ENCODE measurements at regions not wholly inside any gene's neighbourhood (a gene's known extent, or its start where the extent isn't known, plus 50 kb on each side); places are given as distances from the start of the nearest gene placed in this dataset.

- Histone ChIP-seq H3K4me1 (ENCODE audit: control insufficient read depth, low read depth, low read length) (no peaks in the 10 kb centered on the region), H3K36me3 (ENCODE audit: control insufficient read depth, insufficient read depth, low read length) (no peaks in the 10 kb centered on the region), H3K27ac (ENCODE audit: low read depth, low read length) (no peak overlapping the region), H3K56ac (ENCODE audit: low read length) (no peak overlapping the region), H2AK5ac (ENCODE audit: low read length) (no peak overlapping the region), H3K27me3 (ENCODE audit: insufficient read depth, low read length, poor library complexity) (no peaks in the 10 kb centered on the region), H4K5ac (ENCODE audit: low read length) (no peak overlapping the region), H2BK120ac (ENCODE audit: low read depth, low read length) (no peak overlapping the region), H3K9ac (ENCODE audit: low read length) (no peak overlapping the region), H2BK5ac (ENCODE audit: low read length) (no peak overlapping the region), H3K23ac (ENCODE audit: low read length) (no peak overlapping the region), H3K18ac (ENCODE audit: low read length) (no peak overlapping the region), H3K4me2 (ENCODE audit: low read length) (no peak overlapping the region), H3K79me2 (ENCODE audit: control insufficient read depth, insufficient read depth, low read length) (no peaks in the 10 kb centered on the region), H3K79me1 (ENCODE audit: low read length) (no peaks in the 10 kb centered on the region), H4K8ac (ENCODE audit: low read depth, low read length) (no peak overlapping the region), H2BK15ac (replicated peaks; ENCODE audit: low read depth) (no peak overlapping the region), H3K4ac (ENCODE audit: low read depth, low read length) (no peak overlapping the region), H3K4me3 (ENCODE audit: low read length) (no peak overlapping the region)
- DNase-seq = no peak
- WGBS (ENCODE audit: extremely low coverage, insufficient coverage, low lambda C conversion rate) = no CpG with 5 or more reads among the region's 4 CpGs
Observed at GRCh38 chr7:42628054-42628453, 283.8 kb downstream of the C7orf25 start.

DNA sequence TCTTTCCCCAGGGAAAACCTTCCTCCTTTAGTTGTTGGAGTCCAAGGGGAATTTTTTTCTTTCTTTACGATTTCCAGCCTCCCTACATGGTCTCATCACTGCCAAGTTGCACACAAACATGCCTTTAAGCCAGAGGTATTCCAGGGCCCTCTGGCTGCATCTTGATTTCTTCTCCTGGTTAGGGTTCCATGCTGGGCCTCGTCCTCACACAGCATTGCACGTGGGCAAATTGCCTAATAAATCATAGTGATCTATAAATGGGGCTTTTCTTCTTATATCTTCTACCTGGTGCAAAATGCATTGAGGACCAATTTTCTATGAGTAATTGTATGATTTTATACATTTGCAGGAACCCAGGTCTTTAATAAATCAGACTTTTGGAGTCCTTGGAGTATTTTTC is 284.2 kb downstream of the C7orf25 start:
- H3K4me2 ChIP-seq (ENCODE audit: low read length) = no peak overlapping the region
- no peak overlapping the region for H3K27ac ChIP-seq (ENCODE audit: low read depth, low read length)
- no peak overlapping the region for H3K56ac ChIP-seq (ENCODE audit: low read length)
- no peak overlapping the region for H3K18ac ChIP-seq (ENCODE audit: low read length)
- WGBS (ENCODE audit: extremely low coverage, insufficient coverage, low lambda C conversion rate) = no CpG with 5 or more reads among the region's 3 CpGs
- no peak overlapping the region for H2BK5ac ChIP-seq (ENCODE audit: low read length)
- DNase-seq = no peak
- no peak overlapping the region for H3K9ac ChIP-seq (ENCODE audit: low read length)
- H3K79me1 ChIP-seq (ENCODE audit: low read length) = no peaks in the 10 kb centered on the region
- no peak overlapping the region for H2AK5ac ChIP-seq (ENCODE audit: low read length)
- H3K36me3 ChIP-seq (ENCODE audit: control insufficient read depth, insufficient read depth, low read length) = no peaks in the 10 kb centered on the region
- H2BK120ac ChIP-seq (ENCODE audit: low read depth, low read length) = no peak overlapping the region
- H3K79me2 ChIP-seq (ENCODE audit: control insufficient read depth, insufficient read depth, low read length) = no peaks in the 10 kb centered on the region
- H4K5ac ChIP-seq (ENCODE audit: low read length) = no peak overlapping the region
- H3K4ac ChIP-seq (ENCODE audit: low read depth, low read length) = no peak overlapping the region
- no peaks in the 10 kb centered on the region for H3K27me3 ChIP-seq (ENCODE audit: insufficient read depth, low read length, poor library complexity)
- H2BK15ac ChIP-seq (replicated peaks; ENCODE audit: low read depth) = no peak overlapping the region
- no peak overlapping the region for H3K23ac ChIP-seq (ENCODE audit: low read length)
- no peak overlapping the region for H4K8ac ChIP-seq (ENCODE audit: low read depth, low read length)
- no peak overlapping the region for H3K4me3 ChIP-seq (ENCODE audit: low read length)
- no peaks in the 10 kb centered on the region for H3K4me1 ChIP-seq (ENCODE audit: control insufficient read depth, low read depth, low read length)

- Histone ChIP-seq H2AK5ac (ENCODE audit: low read length) (no peak overlapping the region), H3K79me1 (ENCODE audit: low read length) (no peaks in the 10 kb centered on the region), H2BK15ac (replicated peaks; ENCODE audit: low read depth) (no peak overlapping the region), H3K56ac (ENCODE audit: low read length) (no peak overlapping the region), H3K4ac (ENCODE audit: low read depth, low read length) (no peak overlapping the region), H2BK5ac (ENCODE audit: low read length) (no peak overlapping the region), H4K5ac (ENCODE audit: low read length) (no peak overlapping the region), H3K4me3 (ENCODE audit: low read length) (no peak overlapping the region), H4K8ac (ENCODE audit: low read depth, low read length) (no peak overlapping the region), H3K4me2 (ENCODE audit: low read length) (no peak overlapping the region), H3K79me2 (ENCODE audit: control insufficient read depth, insufficient read depth, low read length) (no peaks in the 10 kb centered on the region), H3K23ac (ENCODE audit: low read length) (no peak overlapping the region), H3K27ac (ENCODE audit: low read depth, low read length) (no peak overlapping the region), H3K27me3 (ENCODE audit: insufficient read depth, low read length, poor library complexity) (no peaks in the 10 kb centered on the region), H2BK120ac (ENCODE audit: low read depth, low read length) (no peak overlapping the region), H3K36me3 (ENCODE audit: control insufficient read depth, insufficient read depth, low read length) (no peaks in the 10 kb centered on the region), H3K18ac (ENCODE audit: low read length) (no peak overlapping the region), H3K4me1 (ENCODE audit: control insufficient read depth, low read depth, low read length) (no peaks in the 10 kb centered on the region), H3K9ac (ENCODE audit: low read length) (no peak overlapping the region)
- DNase-seq = no peak
- WGBS (ENCODE audit: extremely low coverage, insufficient coverage, low lambda C conversion rate) = no CpG with 5 or more reads among the region's 2 CpGs
Observed at GRCh38 chr7:42627101-42627500, 284.8 kb downstream of the C7orf25 start.

DNA sequence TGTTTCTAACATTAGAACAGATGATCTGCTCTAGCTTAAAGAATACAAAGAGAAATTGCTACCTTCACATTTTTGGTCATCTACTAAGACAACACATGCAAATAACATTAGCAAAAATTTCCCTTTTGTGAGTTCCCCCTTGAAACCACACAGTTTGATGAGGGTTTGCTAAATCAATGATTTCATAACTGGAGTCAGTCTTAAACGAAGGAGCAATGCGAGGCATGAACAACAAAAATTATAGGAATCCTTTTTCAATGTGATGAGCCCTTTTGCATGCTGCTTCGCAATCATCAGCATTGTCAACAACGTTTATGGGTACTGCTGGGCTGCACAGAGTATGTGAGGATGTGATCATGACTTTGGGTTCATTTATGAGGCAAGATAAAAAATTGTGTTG is 286.4 kb downstream of the C7orf25 start:
- no peak overlapping the region for H2BK15ac ChIP-seq (replicated peaks; ENCODE audit: low read depth)
- no peak overlapping the region for H3K18ac ChIP-seq (ENCODE audit: low read length)
- no peak overlapping the region for H3K27ac ChIP-seq (ENCODE audit: low read depth, low read length)
- H3K23ac ChIP-seq (ENCODE audit: low read length) = no peak overlapping the region
- H3K4me3 ChIP-seq (ENCODE audit: low read length) = no peak overlapping the region
- no peak for DNase-seq
- no peak overlapping the region for H3K4ac ChIP-seq (ENCODE audit: low read depth, low read length)
- H3K4me1 ChIP-seq (ENCODE audit: control insufficient read depth, low read depth, low read length) = no peaks in the 10 kb centered on the region
- WGBS (ENCODE audit: extremely low coverage, insufficient coverage, low lambda C conversion rate) = no CpG with 5 or more reads among the region's 4 CpGs
- no peak overlapping the region for H4K8ac ChIP-seq (ENCODE audit: low read depth, low read length)
- no peak overlapping the region for H2BK5ac ChIP-seq (ENCODE audit: low read length)
- H2BK120ac ChIP-seq (ENCODE audit: low read depth, low read length) = no peak overlapping the region
- no peak overlapping the region for H2AK5ac ChIP-seq (ENCODE audit: low read length)
- H3K79me2 ChIP-seq (ENCODE audit: control insufficient read depth, insufficient read depth, low read length) = no peaks in the 10 kb centered on the region
- H3K56ac ChIP-seq (ENCODE audit: low read length) = no peak overlapping the region
- no peak overlapping the region for H3K4me2 ChIP-seq (ENCODE audit: low read length)
- no peak overlapping the region for H4K5ac ChIP-seq (ENCODE audit: low read length)
- H3K79me1 ChIP-seq (ENCODE audit: low read length) = no peaks in the 10 kb centered on the region
- H3K36me3 ChIP-seq (ENCODE audit: control insufficient read depth, insufficient read depth, low read length) = no peaks in the 10 kb centered on the region
- no peaks in the 10 kb centered on the region for H3K27me3 ChIP-seq (ENCODE audit: insufficient read depth, low read length, poor library complexity)
- H3K9ac ChIP-seq (ENCODE audit: low read length) = no peak overlapping the region

GRCh38 chr7:42624471-42624870 is 287.4 kb downstream of the C7orf25 start:
- no peak overlapping the region for H3K56ac ChIP-seq (ENCODE audit: low read length)
- no peak overlapping the region for H3K4ac ChIP-seq (ENCODE audit: low read depth, low read length)
- no peak overlapping the region for H2BK5ac ChIP-seq (ENCODE audit: low read length)
- no peak for DNase-seq
- H2BK120ac ChIP-seq (ENCODE audit: low read depth, low read length) = no peak overlapping the region
- no peaks in the 10 kb centered on the region for H3K27me3 ChIP-seq (ENCODE audit: insufficient read depth, low read length, poor library complexity)
- no peaks in the 10 kb centered on the region for H3K79me2 ChIP-seq (ENCODE audit: control insufficient read depth, insufficient read depth, low read length)
- no peaks in the 10 kb centered on the region for H3K79me1 ChIP-seq (ENCODE audit: low read length)
- no peaks in the 10 kb centered on the region for H3K4me1 ChIP-seq (ENCODE audit: control insufficient read depth, low read depth, low read length)
- H3K4me2 ChIP-seq (ENCODE audit: low read length) = no peak overlapping the region
- no peak overlapping the region for H4K8ac ChIP-seq (ENCODE audit: low read depth, low read length)
- H4K5ac ChIP-seq (ENCODE audit: low read length) = no peak overlapping the region
- no peak overlapping the region for H3K18ac ChIP-seq (ENCODE audit: low read length)
- H3K23ac ChIP-seq (ENCODE audit: low read length) = no peak overlapping the region
- H3K4me3 ChIP-seq (ENCODE audit: low read length) = no peak overlapping the region
- no peak overlapping the region for H2BK15ac ChIP-seq (replicated peaks; ENCODE audit: low read depth)
- H3K9ac ChIP-seq (ENCODE audit: low read length) = no peak overlapping the region
- H3K27ac ChIP-seq (ENCODE audit: low read depth, low read length) = no peak overlapping the region
- no peak overlapping the region for H2AK5ac ChIP-seq (ENCODE audit: low read length)
- H3K36me3 ChIP-seq (ENCODE audit: control insufficient read depth, insufficient read depth, low read length) = no peaks in the 10 kb centered on the region

- Histone ChIP-seq H3K79me2 (ENCODE audit: control insufficient read depth, insufficient read depth, low read length) (no peaks in the 10 kb centered on the region), H3K9ac (ENCODE audit: low read length) (no peak overlapping the region), H3K79me1 (ENCODE audit: low read length) (no peaks in the 10 kb centered on the region), H3K36me3 (ENCODE audit: control insufficient read depth, insufficient read depth, low read length) (no peaks in the 10 kb centered on the region), H3K27ac (ENCODE audit: low read depth, low read length) (no peak overlapping the region), H3K4ac (ENCODE audit: low read depth, low read length) (no peak overlapping the region), H2BK15ac (replicated peaks; ENCODE audit: low read depth) (no peak overlapping the region), H2AK5ac (ENCODE audit: low read length) (no peak overlapping the region), H3K27me3 (ENCODE audit: insufficient read depth, low read length, poor library complexity) (no peaks in the 10 kb centered on the region), H3K18ac (ENCODE audit: low read length) (no peak overlapping the region), H2BK120ac (ENCODE audit: low read depth, low read length) (no peak overlapping the region), H3K4me3 (ENCODE audit: low read length) (no peak overlapping the region), H4K5ac (ENCODE audit: low read length) (no peak overlapping the region), H3K56ac (ENCODE audit: low read length) (no peak overlapping the region), H3K4me1 (ENCODE audit: control insufficient read depth, low read depth, low read length) (no peaks in the 10 kb centered on the region), H2BK5ac (ENCODE audit: low read length) (no peak overlapping the region), H4K8ac (ENCODE audit: low read depth, low read length) (no peak overlapping the region), H3K4me2 (ENCODE audit: low read length) (no peak overlapping the region), H3K23ac (ENCODE audit: low read length) (no peak overlapping the region)
- DNase-seq = no peak
- WGBS (ENCODE audit: extremely low coverage, insufficient coverage, low lambda C conversion rate) = no CpG with 5 or more reads among the region's 3 CpGs
Observed at GRCh38 chr7:42621543-42622219, 290.2 kb downstream of the C7orf25 start.

All from mesendoderm (in vitro differentiated cells).